Activated CD4-positive, alpha-beta T cell treated with anti-CD3 and anti-CD28 coated beads, Interleukin-2, amount 10 ng/mL, durations not matched to agents 24 days and 14 days (primary cell): ENCODE measurements at regions not wholly inside any gene's neighbourhood (a gene's known extent, or its start where the extent isn't known, plus 50 kb on each side); places are given as distances from the start of the nearest gene placed in this dataset.
A peak's percentile ranks its signal among the peaks of the same experiment; 100 is the strongest.

Experiments
- DNase-seq: peaks from one replicate; pipeline ENCODE4 v3.0.0; 2022
- H3K27ac Mint-ChIP-seq: one replicate; pipeline ENCODE4 v1.8.0; 2022; ENCODE audit warnings: mild to moderate bottlenecking, mixed read lengths
- H3K27me3 Mint-ChIP-seq: one replicate; pipeline ENCODE4 v1.8.0; 2022; ENCODE audit warnings: mixed read lengths
- H3K36me3 Mint-ChIP-seq: one replicate; pipeline ENCODE4 v1.8.0; 2022; ENCODE audit warnings: low read depth, mild to moderate bottlenecking, mixed read lengths
- H3K4me1 Mint-ChIP-seq: one replicate; pipeline ENCODE4 v1.8.0; 2021; ENCODE audit warnings: mixed read lengths
- H3K4me3 Mint-ChIP-seq: one replicate; pipeline ENCODE4 v1.8.0; 2022; ENCODE audit warnings: mild to moderate bottlenecking, moderate library complexity, mixed read lengths
- H3K9me3 Mint-ChIP-seq: one replicate; pipeline ENCODE4 v1.8.0; 2021; ENCODE audit warnings: mixed read lengths
- intact Hi-C: fragments of 100-400 bp; cut with micrococcal nuclease; formaldehyde crosslinking; loops from one replicate; pipeline ENCODE4 v1.15.1; 2023

- H3K27me3 Mint-ChIP-seq = no peaks in the 10 kb centered on the region
- no peaks in the 10 kb centered on the region for H3K9me3 Mint-ChIP-seq
- H3K36me3 Mint-ChIP-seq = peaks cover 4% of the 10 kb centered on the region
- no peak overlapping the region for H3K27ac Mint-ChIP-seq
- no peaks in the 10 kb centered on the region for H3K4me1 Mint-ChIP-seq
- H3K4me3 Mint-ChIP-seq = no peak overlapping the region
- no peak for DNase-seq
- intact Hi-C loops = no loop called here
These were observed 84.7 kb upstream of the TMEM168 start for GRCh38 chr7:112874909-112875308.

- no peaks in the 10 kb centered on the region for H3K27me3 Mint-ChIP-seq
- H3K4me3 Mint-ChIP-seq = no peak overlapping the region
- intact Hi-C loops = no loop called here
These were observed 83.8 kb upstream of the TMEM168 start for GRCh38 chr7:112873831-112874553.

GRCh38 chr7:112869111-112869774 is 79.0 kb upstream of the TMEM168 start:
- Mint-ChIP-seq H3K9me3 (no peaks in the 10 kb centered on the region), H3K27ac (no peak overlapping the region), H3K4me3 (no peak overlapping the region)

More at GRCh38 chr7:112873831-112874553, 83.8 kb upstream of the TMEM168 start:
- no peaks in the 10 kb centered on the region for H3K4me1 Mint-ChIP-seq
- peaks cover 4% of the 10 kb centered on the region for H3K36me3 Mint-ChIP-seq
- H3K27ac Mint-ChIP-seq = no peak overlapping the region
- H3K9me3 Mint-ChIP-seq = no peaks in the 10 kb centered on the region
- DNase-seq = no peak

GRCh38 chr7:112868609-112869008 is 78.4 kb upstream of the TMEM168 start:
- no peak for DNase-seq
- Mint-ChIP-seq H3K36me3 (no peaks in the 10 kb centered on the region), H3K27ac (no peak overlapping the region), H3K27me3 (no peaks in the 10 kb centered on the region), H3K4me3 (no peak overlapping the region), H3K9me3 (no peaks in the 10 kb centered on the region), H3K4me1 (peaks cover 7% of the 10 kb centered on the region)
- intact Hi-C loops = loop anchor here (1.0 to 5.0 kb wide), 2 partner anchors 46 to 318 kb away; no protein-coding TSS in a partner anchor

More at GRCh38 chr7:112869111-112869774, 79.0 kb upstream of the TMEM168 start:
- Mint-ChIP-seq H3K36me3 (no peaks in the 10 kb centered on the region), H3K27me3 (no peaks in the 10 kb centered on the region), H3K4me1 (peaks cover 7% of the 10 kb centered on the region)
- peak; percentile 84 for DNase-seq
- intact Hi-C loops = loop anchor here (1.0 to 5.0 kb wide), 2 partner anchors 47 to 319 kb away; no protein-coding TSS in a partner anchor

GRCh38 chr7:112866424-112866823 is 76.2 kb upstream of the TMEM168 start:
- peak; percentile 59 for DNase-seq
- peaks cover 7% of the 10 kb centered on the region for H3K4me1 Mint-ChIP-seq
- intact Hi-C loops = loop anchor here (5.0 kb wide), 1 partner anchor 44 kb away; no protein-coding TSS in a partner anchor
- H3K4me3 Mint-ChIP-seq = peak overlapping the region; percentile 20
- H3K27ac Mint-ChIP-seq = no peak overlapping the region
- H3K27me3 Mint-ChIP-seq = no peaks in the 10 kb centered on the region
- no peaks in the 10 kb centered on the region for H3K9me3 Mint-ChIP-seq
- no peaks in the 10 kb centered on the region for H3K36me3 Mint-ChIP-seq

GRCh38 chr7:112864380-112864779 is 74.2 kb upstream of the TMEM168 start:
- H3K4me3 Mint-ChIP-seq = no peak overlapping the region
- no peak overlapping the region for H3K27ac Mint-ChIP-seq
- no peaks in the 10 kb centered on the region for H3K27me3 Mint-ChIP-seq
- DNase-seq = no peak
- no peaks in the 10 kb centered on the region for H3K9me3 Mint-ChIP-seq
- peaks cover 7% of the 10 kb centered on the region for H3K4me1 Mint-ChIP-seq
- intact Hi-C loops = no loop called here
- H3K36me3 Mint-ChIP-seq = no peaks in the 10 kb centered on the region

- no peaks in the 10 kb centered on the region for H3K4me1 Mint-ChIP-seq
These were observed 68.6 kb upstream of the TMEM168 start for GRCh38 chr7:112858838-112859237.

GRCh38 chr7:112855227-112855626 is 65.0 kb upstream of the TMEM168 start:
- Mint-ChIP-seq H3K4me3 (no peak overlapping the region), H3K4me1 (no peaks in the 10 kb centered on the region), H3K9me3 (peaks cover 5% of the 10 kb centered on the region), H3K36me3 (peaks cover 3% of the 10 kb centered on the region), H3K27ac (no peak overlapping the region), H3K27me3 (no peaks in the 10 kb centered on the region)
- no peak for DNase-seq
- intact Hi-C loops = no loop called here

More at GRCh38 chr7:112858838-112859237, 68.6 kb upstream of the TMEM168 start:
- intact Hi-C loops = no loop called here
- no peaks in the 10 kb centered on the region for H3K27me3 Mint-ChIP-seq
- H3K4me3 Mint-ChIP-seq = no peak overlapping the region
- no peak for DNase-seq
- peaks cover 1% of the 10 kb centered on the region for H3K36me3 Mint-ChIP-seq
- H3K9me3 Mint-ChIP-seq = no peaks in the 10 kb centered on the region
- no peak overlapping the region for H3K27ac Mint-ChIP-seq

GRCh38 chr7:112854169-112854568 is 64.0 kb upstream of the TMEM168 start:
- no peak for DNase-seq
- Mint-ChIP-seq H3K9me3 (peaks cover 5% of the 10 kb centered on the region), H3K4me1 (peaks cover 2% of the 10 kb centered on the region), H3K27me3 (no peaks in the 10 kb centered on the region), H3K4me3 (no peak overlapping the region), H3K27ac (no peak overlapping the region), H3K36me3 (peaks cover 5% of the 10 kb centered on the region)
- intact Hi-C loops = no loop called here

GRCh38 chr7:112853422-112853821 is 63.2 kb upstream of the TMEM168 start:
- no peak overlapping the region for H3K4me3 Mint-ChIP-seq
- intact Hi-C loops = no loop called here
- no peaks in the 10 kb centered on the region for H3K27me3 Mint-ChIP-seq
- H3K36me3 Mint-ChIP-seq = peaks cover 7% of the 10 kb centered on the region
- DNase-seq = no peak
- H3K4me1 Mint-ChIP-seq = peaks cover 2% of the 10 kb centered on the region
- H3K9me3 Mint-ChIP-seq = peaks cover 5% of the 10 kb centered on the region
- H3K27ac Mint-ChIP-seq = no peak overlapping the region

- peaks cover 2% of the 10 kb centered on the region for H3K36me3 Mint-ChIP-seq
- H3K4me3 Mint-ChIP-seq = no peak overlapping the region
- intact Hi-C loops = no loop called here
- H3K4me1 Mint-ChIP-seq = peaks cover 4% of the 10 kb centered on the region
- peaks cover 9% of the 10 kb centered on the region for H3K9me3 Mint-ChIP-seq
- no peak overlapping the region for H3K27ac Mint-ChIP-seq
- no peak for DNase-seq
- H3K27me3 Mint-ChIP-seq = no peaks in the 10 kb centered on the region
These were observed 53.0 kb upstream of the TMEM168 start for GRCh38 chr7:112843151-112843550.
